ENCODE measurements at regions not wholly inside any gene's neighbourhood (a gene's known extent, or its start where the extent isn't known, plus 50 kb on each side); places are given as distances from the start of the nearest gene placed in this dataset.

DNA sequence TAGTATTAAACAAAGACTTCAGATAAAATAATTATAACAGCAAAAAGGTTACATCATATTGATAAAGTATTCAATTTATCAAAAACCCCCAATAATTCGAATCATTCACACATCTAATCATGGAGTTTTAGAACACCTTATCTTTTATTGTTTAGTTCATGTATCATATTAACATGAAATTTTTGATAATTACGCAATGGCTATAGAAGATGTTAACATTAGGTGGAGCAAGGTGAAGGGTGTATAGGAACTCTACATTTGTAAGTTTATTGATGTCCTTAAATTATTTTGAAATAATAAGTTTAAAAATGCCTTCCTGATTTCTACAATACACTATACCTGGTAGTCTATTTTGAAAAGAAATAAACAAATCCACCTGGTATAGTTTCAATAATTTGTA is 696.5 kb upstream of the BCHE start:
- TF ChIP-seq CTCF (IDR thresholded peaks at IDR 0.05; ENCODE audit: poor library complexity, severe bottlenecking) (no peak), TAF1 (IDR thresholded peaks at IDR 0.05; ENCODE audit: low read depth) (no peak)

Measured in neural cell (in vitro differentiated cells).